NB4 (cell line): ENCODE measurements at regions not wholly inside any gene's neighbourhood (a gene's known extent, or its start where the extent isn't known, plus 50 kb on each side); places are given as distances from the start of the nearest gene placed in this dataset.

ENCODE experiments used
- CTCF ChIP-seq: IDR thresholded peaks from one replicate; pipeline ENCODE4 v1.5.1; 2012; ENCODE audit warnings: low read depth, low read length
- POLR2A ChIP-seq: IDR thresholded peaks from 2 replicates; pipeline ENCODE4 v1.6.1; 2011; ENCODE audit warnings: mild to moderate bottlenecking; ENCODE audit not compliant: insufficient read length; ENCODE audit errors: extremely low read depth
- TF ChIP-seq, protein P1 (sequence below): IDR thresholded peaks from 2 replicates; pipeline ENCODE4 v1.6.1; 2011; ENCODE audit warnings: low read depth, low read length

- TF ChIP-seq, protein P1, sequence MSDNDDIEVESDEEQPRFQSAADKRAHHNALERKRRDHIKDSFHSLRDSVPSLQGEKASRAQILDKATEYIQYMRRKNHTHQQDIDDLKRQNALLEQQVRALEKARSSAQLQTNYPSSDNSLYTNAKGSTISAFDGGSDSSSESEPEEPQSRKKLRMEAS, result no peak
- no peak for TF ChIP-seq CTCF
- no peak for TF ChIP-seq POLR2A
Observed at GRCh38 chr2:147386284-147386683, 458.5 kb upstream of the ACVR2A start.
